Myocyte (in vitro differentiated cells): ENCODE measurements at regions not wholly inside any gene's neighbourhood (a gene's known extent, or its start where the extent isn't known, plus 50 kb on each side); places are given as distances from the start of the nearest gene placed in this dataset.
"Not testable (repeated sequence)": the region's sequence is repeated elsewhere in the genome, so short reads cannot be mapped to it uniquely, and the experiment has no call there.

Experiments
- DNase-seq: peaks from one replicate; pipeline ENCODE4 v3.0.0-alpha.2; 2012; ENCODE audit warnings: low read depth

DNA sequence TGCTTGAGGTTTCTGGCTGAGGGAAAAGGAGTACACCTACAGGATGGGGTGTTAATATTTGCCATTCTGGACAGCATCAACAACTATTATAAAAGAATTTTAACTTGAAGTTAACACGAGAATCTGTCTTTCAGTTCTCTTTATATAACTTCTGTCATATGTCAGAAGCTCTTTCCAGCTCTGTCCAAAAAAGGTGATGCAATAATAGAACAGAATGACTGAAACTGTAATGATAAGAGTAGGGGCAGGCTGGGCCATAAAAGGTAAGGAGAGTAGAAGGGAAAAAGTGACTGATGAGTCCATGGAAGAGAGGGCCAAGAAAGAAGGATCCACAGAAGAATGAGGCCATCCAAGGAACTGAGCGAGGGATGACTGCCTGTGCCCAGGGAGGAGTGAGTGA is 966.7 kb upstream of the FBXO33 start:
- DNase-seq, result no peak

DNA sequence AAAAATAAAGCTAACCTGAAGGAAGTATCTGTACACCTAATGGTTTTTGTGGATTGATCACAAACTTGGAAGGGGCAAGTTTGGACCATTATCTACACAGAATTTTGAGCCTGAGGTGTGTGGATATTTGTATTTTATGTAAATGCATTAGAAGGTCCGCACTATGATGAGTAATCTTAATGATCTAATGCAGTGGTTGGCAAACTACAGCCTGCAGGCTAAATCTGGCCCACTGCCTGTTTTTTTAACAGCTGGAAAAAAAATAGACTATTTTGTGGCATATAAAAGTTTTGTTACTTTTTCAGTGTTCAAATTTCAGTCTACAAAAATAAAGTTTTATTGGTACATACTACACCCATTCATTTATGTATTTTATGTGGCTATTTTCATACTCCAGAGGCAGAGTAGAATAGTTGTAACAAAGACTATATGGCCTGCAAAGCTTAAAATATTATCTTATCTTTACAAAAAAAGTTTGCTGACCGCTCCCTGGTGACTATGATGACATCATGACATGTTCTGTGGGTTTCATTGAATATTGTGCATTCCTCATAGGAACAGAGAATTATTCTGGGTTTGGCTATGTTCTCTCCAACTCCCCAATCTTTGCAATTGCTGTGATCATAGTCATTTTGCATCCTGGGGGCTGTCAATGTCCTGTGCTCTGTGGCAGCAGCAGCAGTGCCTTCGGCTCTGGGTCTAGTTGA is 962.6 kb upstream of the FBXO33 start:
- no peak for DNase-seq

DNA sequence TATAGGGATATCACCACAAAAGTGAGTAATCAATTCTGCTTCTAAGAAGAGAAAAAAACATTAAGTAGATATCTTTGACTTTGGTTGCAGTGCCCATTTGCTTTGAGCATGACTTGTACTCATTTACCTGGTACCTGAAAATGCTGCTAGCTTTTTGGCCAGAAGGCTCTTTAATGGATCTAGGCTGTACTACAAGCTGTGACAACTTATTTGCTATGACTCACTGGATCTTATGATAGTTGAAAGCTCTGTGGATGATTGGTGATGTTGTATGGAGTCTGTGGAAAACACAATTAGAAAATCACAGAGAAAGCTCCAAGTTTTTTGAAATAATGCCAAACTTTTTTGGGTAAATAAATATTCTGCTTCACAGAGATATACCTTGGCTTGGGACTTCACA is 960.9 kb upstream of the FBXO33 start:
- no peak for DNase-seq

DNA sequence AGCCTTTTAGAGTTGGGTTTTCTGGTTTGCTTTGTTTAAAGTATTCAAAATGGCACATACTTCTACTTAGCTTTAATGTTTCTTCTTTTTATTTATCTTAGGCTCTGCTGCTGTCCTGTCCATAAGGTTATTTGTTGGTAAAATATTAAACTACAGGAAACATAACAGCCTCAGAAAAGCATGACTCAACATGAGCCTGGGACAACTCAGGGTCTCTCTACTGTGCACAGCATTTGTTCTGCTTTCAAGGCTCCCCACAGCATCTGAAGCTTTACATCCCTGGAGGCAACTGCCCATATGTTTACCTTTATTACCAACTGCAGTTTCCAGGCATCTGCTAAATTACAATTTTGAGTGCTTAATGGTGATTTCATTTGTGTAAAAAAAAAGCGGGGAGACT is 954.2 kb upstream of the FBXO33 start:
- DNase-seq, result no peak

DNA sequence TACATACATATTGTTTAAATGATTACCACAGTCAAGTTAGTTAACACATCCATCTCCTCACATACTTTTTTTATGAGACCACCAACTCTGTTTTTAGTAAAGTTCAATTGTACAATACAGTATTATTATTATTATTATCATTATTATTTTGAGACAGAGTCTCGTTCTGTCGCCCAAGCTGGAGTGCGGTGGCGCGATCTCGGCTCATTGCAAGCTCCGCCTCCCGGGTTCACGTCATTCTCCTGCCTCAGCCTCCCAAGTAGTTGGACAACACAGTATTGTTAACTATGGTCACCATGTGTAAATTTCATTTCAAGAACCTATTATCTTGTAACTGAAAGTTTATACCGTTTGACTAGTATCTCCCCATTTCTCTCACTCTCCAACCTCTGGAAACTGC is 942.0 kb upstream of the FBXO33 start:
- DNase-seq, result no peak

DNA sequence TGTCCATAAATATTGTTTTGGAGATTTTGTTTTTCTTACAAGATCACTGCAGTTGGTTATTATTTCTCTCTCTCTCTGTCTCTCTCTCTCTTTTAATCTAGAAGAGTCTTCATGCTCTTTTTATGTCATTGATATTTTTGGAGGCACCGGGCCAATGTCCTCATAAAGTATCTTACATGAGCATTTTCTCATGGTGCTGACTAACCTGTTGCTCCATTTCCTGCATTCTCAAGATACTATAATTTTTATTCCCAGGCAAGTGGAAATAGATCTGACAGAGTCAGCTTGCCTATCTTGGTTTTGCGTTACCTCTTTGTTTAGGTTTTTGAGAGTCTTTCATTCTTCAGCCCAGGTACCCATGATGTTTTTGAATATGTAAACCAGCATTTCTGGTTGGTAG is 938.8 kb upstream of the FBXO33 start:
- DNase-seq, result no peak

DNA sequence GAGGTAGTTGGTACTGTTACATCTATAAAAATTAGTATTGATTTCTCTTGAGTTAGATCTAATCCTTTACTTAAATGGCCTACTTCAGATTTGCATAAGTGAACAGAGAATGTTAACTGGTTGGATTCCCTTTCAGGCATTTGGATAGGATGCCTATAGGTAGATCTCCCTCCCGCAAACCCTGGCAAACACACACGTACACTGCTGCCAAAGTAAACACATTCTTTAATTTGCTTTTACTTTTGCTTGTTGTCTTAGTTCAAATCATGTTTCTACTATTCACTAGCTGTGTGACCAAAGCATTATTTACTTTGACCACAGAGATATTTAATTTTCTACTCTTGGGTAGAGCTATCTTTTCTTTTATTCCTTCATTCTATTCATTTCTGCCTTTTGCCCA is 936.1 kb upstream of the FBXO33 start:
- DNase-seq, result no peak

DNA sequence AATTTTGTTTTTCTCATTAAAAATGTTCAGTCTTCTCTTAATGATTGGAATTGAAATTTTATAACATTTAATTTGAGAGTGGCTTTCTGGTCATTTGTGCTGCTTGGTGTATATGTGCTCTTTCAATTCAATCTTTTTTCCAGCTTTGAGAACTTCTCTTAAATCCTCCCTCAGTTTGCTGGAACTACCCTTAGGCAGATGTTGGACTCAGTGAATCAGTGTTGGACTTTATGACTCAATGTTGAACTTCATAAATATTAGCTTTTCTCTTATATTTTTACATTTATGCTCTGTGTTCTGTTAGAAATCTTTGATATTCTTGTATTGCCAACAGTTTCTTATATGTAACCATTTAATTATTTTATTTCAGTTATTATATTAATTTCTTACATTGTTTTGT is 935.5 kb upstream of the FBXO33 start:
- DNase-seq, result no peak

DNA sequence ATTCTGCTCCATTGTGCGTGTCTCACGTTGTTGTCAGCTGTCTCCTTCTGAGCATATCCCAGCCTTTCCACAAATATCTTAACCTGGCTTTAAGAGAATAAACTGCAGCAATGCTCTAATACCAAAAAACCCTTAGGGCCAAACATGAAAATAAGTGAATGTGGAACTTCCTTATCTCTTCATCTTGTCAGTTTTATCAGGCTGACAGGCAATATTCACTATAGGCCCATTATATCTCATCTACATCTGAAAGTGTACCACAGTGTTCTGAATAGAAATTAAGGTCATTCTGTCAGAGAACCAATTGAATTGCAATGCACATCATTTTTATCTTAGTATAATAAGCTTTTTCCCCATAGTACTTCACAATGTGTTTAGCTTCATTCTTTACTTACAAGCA is 933.1 kb upstream of the FBXO33 start:
- no peak for DNase-seq

DNA sequence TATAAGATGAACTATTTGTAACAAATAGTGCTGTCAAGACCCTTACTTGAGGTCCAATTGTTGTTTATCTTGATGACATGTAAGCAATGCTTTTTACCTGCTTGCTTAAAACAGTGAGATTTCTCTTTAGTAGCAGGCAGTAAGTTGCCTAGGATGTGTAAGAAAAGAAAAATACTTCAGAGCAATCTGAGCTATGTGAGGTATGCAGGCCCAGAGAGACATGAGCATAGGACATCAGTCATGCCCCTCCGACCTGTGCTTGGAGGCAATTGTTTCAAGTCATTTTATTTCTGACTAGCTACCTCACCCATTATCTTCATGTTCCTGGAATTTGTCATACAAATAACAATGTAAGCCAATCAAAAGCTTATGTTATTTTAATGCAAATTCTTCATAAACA is 930.6 kb upstream of the FBXO33 start:
- DNase-seq, result no peak

DNA sequence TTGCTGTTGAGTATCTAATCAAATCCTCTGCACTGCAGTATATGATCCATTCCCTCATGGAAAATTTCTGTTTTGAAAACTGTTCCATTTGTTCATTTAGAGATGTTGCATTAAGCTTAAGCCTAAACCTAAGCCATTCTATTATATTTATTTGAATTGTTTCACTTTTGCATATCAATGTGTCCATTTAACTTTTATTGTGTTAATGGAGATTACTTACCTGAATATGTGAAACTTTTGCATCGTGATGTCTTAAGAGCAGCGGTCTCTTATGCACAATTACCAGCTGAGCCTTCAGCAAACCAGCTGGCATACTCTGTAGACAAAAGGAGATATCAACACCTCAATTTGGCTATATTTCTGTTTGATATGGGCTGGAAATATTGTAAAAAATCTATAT is 922.5 kb upstream of the FBXO33 start:
- no peak for DNase-seq

DNA sequence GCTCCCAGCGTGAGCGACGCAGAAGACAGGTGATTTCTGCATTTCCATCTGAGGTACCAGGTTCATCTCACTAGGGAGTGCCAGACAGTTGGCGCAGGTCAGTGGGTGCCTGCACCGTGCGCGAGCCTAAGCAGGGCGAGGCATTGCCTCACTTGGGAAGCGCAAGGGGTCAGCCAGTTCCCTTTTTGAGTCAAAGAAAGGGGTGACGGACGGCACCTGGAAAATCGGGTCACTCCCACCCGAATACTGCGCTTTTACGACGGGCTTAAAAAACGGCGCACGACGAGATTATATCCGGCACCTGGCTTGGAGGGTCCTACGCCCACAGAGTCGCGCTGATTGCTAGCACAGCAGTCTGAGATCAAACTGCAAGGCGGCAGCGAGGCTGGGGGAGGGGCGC is 915.9 kb upstream of the FBXO33 start:
- not testable (repeated sequence) for DNase-seq

DNA sequence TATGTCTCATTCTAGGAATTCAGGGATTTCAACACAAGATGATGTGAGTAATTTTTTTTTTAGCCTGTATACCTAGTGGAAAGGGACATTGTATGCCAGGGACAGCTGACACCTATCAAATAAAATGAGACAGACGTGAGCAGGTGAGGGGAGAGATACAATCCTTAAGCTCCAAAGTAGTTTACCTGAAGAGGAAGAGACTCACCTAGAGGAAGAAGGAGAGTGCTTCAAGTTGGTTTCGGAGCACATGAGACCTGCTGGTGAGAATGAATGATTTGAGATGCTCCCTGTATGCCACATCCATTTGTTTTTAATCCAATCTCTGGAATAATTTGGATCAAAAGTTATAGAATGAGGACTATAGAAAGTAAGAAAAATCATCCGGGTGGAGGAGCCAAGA is 915.4 kb upstream of the FBXO33 start:
- no peak for DNase-seq

DNA sequence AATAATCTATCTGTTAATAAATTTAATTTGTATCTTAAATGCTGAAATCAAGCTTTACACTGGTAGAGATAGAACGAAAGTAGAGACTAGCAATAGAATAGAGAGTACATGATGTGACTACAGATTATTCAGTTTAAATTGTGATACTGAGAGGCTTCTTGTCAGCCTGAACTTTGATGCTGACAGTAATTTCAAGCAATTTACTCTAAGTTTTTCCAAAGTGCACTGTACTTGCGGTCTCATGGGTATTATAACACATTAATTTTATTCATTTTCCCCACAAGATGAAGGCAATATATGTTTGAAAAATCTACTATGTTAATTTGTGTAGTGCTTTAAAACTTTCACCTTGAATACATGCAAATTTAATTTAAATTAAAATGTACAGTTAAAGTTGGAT is 914.0 kb upstream of the FBXO33 start:
- DNase-seq, result no peak

DNA sequence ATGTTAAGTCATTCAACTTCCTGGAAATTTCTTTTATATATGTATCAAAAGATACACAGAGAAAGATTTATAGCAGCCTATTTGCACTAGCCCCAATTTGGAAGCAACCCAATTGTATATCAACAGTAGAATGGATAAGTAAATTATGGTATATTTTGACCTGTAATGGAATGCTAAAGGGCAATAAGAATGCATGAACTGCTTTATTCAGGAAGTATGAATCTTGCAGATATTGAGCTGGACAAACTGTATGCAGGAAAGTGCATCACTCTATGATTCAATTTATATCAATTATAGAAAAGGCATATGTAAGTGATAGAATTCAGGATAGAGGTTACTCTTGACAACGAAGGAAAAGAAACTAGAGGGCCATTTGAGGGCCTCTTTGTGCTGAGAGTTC is 913.1 kb upstream of the FBXO33 start:
- no peak for DNase-seq

DNA sequence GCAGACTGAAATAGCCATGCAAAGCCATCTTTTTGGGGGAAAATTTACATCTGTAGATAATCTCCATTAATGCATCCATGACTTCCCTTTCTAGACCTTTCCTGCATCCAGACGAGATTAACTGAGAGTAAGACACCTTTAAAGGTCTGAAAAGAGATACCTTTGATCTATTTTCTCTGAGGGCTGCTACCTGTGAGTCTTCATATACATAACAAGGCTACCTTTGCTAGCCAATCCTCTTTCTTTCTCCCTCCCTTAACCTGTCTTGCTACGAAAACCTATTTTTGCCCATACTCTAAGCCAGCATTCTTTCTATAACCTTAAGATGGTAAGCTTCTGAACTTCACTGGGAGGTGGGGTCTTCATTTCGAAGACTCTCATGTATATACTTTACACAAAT is 908.5 kb upstream of the FBXO33 start:
- no peak for DNase-seq

DNA sequence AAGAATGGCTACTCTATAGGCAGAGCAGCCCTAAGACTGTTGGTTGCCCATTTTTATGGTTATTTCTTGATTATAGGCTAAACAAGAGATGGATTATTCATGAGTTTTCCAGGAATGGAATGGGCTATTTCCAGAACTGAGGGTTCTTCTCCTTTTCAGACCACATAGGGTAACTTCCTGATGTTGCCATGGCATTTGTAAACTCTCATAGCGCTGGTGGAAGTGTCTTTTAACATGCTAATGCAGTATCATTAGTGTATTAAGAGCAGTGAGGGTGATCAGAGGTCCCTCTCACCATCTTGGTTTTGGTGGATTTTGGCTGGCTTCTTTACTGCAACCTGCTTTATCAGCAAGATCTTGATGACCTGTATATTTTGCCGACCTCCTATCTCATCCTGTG is 904.6 kb upstream of the FBXO33 start:
- DNase-seq, result no peak

DNA sequence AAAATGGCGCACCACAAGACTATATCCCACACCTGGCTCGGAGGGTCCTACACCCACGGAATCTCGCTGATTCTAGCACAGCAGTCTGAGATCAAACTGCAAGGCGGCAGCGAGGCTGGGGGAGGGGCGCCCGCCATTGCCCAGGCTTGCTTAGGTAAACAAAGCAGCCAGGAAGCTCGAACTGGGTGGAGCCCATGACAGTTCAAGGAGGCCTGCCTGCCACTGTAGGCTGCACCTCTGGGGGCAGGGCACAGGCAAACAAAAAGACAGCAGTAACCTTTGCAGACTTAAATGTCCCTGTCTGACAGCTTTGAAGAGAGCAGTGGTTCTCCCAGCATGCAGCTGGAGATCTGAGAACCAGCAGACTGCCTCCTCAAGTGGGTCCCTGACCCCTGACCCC is 894.3 kb upstream of the FBXO33 start:
- DNase-seq, result not testable (repeated sequence)

DNA sequence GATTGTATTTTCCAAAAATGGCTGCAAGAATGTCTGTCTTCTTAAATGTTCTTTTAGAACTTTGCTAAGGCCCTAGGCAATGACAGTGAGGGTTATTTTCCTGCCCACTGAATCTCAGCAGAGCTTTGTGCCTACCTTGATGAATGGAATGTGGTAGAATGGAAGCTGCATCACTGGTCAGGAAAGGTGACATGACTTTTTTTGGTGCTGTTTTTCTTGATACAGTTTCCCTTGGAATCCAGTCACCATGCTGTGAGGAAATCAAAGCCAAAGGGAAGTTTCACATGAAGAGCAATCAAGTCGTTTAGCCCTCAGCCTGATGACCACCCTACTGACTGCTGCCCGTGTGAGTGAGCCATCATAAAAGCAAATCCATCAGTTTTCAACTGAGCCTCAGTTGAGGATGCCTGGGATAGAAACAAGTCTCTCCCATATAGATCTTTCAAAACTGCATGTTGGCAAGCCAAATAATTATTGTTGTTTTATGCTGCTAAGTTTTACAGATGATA is 886.0 kb upstream of the FBXO33 start:
- no peak for DNase-seq

DNA sequence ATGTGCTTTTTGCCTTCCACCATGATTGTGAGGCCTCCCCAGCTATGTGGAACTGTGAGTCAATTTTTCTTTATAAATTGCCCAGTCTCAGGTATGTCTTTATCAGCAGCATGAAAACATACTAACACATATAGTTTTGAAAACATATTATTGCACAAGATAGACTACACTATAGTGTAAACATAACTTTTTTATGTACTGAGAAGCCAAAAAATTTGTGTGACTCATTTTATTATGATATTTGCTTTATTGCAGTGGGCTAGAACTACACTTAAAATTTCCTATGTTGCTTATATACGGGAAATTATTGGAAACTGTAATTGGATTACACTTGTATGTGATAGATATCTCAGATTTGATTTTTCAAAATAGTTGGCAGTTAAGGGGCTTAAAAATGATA is 885.5 kb upstream of the FBXO33 start:
- DNase-seq, result no peak

DNA sequence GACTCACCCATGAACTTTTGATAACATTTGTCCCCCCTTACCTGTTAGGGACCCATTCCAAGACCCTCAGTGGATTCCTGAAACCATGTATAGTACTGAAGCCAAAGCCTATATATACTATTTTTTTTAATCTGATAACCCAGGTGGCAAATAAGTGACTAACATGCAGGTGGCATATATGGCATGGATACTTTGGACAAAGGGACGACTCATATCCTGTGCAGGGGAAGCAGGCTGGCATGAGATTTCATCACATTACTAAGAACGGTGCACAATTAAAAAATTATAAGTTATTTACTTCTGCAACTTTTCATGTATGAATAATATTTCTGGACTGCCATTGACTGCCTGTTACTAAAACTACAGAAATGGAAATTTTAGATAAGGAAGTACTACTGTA is 880.1 kb upstream of the FBXO33 start:
- DNase-seq, result no peak

DNA sequence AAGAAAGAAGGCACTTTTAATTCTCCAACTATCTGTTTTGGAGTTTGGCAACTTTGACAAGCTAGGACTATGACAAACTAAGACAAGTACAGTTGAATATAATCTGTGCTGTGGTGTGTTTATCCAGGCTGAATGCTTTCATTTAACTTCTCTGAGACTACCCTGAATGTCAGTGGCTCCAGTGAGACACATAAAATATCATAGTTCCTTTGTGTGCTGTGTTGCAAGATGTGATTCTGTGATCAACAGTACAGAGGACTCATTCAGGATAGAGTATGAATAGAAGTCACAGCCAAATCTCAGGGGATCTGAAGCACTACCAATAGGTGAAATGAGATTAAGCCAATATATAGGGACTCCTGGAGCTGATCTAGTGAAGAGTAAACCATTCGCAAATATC is 876.9 kb upstream of the FBXO33 start:
- DNase-seq, result no peak

DNA sequence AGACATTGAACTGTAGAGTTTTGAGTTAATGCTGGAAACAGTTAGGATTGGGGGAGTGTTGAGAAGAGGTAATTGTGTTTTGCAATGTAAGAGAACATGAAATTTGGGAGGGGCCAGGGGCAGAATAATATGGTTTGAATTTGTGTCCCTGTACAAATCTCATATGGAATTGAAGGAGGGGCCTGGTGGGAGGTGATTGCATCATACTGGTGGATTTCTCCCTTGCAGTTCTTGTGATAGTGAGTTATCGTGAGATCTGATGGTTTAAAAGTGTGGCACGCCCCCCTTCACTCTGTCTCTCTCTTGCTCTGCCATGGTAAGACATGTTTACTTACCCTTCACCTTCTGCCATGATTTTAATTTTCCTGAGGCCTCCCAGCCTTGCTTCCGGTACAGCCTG is 876.0 kb upstream of the FBXO33 start:
- no peak for DNase-seq

DNA sequence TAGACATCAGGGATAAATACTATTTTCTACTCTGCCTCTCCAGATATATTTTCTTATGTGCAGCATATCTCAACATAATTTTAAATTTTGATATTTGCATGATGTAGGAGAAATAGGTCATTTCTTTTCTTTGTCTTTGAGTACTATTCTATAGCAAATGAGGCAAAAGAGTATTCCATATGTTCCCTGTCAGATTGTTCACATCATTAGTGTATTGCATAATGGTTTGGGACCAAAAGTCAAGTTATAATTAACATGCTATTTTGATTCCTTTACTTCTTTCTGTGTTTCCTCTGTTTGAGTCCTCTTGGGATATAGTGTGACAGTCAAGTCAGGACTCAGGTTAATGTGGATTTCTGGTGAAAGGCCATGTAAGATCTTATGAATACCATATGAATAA is 864.6 kb upstream of the FBXO33 start:
- no peak for DNase-seq
